ENCODE measurements at regions not wholly inside any gene's neighbourhood (a gene's known extent, or its start where the extent isn't known, plus 50 kb on each side); places are given as distances from the start of the nearest gene placed in this dataset.

- TF ChIP-seq EZH2phosphoT487 (IDR thresholded peaks at IDR 0.05; ENCODE audit: borderline replicate concordance, low read length) (no peak), CTCF (conservative IDR thresholded peaks at IDR 0.05; ENCODE audit: low read depth, low read length) (no peak), EZH2 (IDR thresholded peaks at IDR 0.05; ENCODE audit: low read length, unreplicated experiment) (no peak)
Measured at GRCh38 chr16:80463326-80463725, 77.5 kb upstream of the DYNLRB2 start.

Data from PC-3 (cell line).